COLO829 (cell line): ENCODE measurements at regions not wholly inside any gene's neighbourhood (a gene's known extent, or its start where the extent isn't known, plus 50 kb on each side); places are given as distances from the start of the nearest gene placed in this dataset.

Source experiments
- DNase-seq: peaks from one replicate; pipeline ENCODE4 v3.0.0; 2012; ENCODE audit warnings: low spot score

DNA sequence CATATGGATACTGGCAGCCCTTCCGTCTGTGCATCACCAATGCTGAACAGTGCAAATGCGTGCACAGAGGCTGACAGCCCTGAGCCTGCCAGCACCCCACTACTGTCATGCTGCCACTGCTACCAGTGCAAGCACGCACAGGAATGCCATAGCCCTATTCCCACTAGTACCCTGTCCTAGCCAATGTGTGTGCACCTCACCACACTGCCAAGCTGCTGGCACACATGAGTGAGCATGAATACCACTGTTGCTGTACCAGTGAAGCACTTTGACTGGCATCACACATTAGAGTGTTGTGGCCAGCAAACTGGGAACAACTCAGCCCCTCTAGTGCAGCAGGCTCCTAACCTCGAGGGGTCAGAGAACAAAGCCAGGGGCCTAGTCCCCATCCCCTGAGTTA is 102.9 kb upstream of the PCDH10 start:
- no peak for DNase-seq

DNA sequence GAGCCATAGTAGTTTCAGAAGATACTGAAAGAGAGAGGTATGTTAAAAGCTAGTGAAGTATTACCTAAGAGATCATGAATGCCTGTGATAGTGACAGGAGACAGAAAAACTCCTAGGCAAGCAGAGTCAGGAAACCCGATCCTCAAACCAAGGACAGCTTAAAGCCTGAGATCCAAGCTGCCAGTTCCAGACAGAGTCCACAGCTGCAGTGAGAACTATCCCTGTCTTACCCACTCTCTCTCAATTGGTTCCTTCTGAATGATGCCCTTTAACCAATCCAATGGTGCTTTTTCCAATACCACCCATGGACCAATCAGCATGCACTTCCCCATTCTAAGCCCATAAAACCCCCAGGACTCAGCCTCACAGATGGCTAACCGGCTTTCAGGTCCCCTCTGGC is 90.4 kb upstream of the PCDH10 start:
- DNase-seq, result no peak

DNA sequence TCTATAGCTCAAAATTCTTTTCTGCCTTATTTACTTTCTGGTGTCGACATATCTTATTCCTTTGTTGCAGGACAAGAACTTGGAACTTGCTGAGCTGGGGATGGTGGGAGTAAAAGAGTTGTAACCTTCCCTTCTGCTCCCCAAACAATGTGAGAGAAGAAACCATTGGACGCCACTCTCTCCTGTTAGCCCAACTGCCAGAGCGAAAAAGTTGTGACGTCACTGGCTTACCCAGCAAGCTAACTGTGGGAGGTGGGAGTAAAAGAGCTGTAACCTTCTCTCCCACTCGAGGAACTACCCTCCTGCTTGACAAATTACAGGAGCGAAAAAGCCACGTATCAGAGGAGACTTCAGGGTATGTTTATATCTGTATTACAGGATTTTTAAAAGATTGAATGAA is 90.0 kb upstream of the PCDH10 start:
- DNase-seq, result no peak

DNA sequence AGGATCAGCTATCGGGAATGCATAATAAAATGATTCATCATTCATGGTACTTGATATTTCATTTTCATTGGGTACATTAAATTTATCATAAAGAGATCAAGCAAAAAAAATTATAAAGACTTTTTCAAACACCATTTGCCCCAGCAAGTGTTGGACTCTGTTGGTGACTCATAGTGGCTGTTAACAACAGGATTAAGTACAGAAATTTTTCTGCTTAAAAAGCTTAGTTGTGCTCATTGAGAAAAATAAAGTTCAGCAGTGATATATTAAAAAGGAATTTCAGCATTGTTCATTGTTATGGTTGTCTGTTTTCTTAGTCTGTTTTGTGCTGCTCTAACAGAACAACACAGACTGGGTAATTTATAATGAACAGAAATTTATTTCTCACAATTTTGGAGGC is 86.2 kb upstream of the PCDH10 start:
- peak; percentile 3 for DNase-seq

DNA sequence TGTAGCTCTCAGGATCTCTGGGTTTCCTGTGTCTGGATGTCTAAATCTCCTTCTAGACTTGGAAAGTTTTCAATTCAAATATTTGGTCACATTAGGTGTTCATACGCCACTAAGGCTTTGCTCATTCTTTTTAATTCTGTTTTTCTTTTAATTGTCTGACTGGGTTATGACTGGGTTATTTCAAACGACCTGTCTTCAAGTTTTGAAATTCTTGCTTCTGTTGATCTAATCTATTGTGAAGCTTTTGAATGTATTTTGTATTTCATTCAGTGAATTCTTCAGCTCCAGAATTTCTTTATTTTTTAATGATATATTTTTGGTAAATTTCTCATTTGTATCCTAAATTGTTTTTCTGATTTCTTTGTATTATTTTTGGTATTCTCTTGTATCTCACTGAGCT is 81.0 kb upstream of the PCDH10 start:
- no peak for DNase-seq

DNA sequence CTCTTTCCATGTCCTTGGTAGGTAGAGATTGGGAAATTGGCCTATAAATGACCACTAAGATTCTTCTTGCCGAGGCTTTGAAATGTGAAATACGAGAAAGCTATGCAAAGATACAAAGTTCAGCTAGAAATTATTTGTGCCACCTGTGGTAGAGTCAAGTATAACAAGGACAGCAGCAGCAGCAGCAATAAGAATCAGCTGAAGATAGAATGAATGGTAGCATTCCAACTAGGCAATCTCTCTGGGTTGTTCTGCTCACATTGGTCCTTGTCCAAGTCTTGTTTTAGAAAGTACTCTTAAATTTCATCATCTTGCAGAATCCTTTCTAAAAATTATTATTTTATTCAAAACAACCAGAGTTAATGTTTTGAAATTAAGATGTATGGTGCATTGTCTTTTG is 67.8 kb upstream of the PCDH10 start:
- no peak for DNase-seq

DNA sequence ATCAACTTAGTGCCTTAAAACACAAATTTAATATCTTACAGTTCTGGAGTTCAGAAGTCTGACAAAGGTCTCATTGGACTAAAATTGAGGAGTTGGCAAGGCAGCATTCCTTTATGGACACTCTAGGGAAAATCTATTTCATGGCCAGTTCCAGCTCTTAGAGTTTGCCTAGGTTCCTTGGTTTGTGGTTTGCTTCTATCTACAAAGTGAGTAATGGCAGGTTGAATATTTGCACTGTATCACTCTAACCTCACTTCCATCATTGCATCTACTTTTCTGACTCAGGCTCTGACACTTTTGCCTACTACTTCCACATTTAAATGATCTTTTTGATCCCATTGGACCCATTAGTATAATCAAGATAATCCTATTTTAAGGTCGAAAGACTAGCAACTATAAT is 64.7 kb upstream of the PCDH10 start:
- DNase-seq, result no peak

DNA sequence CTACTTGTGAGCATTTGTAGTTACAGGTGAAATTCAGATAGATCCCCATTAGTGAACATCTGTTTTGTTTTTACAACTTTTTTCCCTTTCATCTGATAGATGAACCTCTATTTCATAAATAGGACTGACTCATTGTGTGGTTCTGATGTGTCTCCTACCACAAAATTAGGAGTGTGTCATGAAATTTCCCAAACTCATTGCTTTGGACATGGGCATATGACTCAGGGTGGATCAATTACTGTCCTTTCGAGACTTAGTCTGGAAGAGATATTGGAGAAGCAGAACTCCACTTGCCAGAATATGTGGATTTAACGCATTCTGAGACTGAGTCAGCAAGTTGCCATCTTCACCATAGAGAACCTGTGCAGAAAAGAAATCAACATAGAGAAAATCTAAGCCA is 53.5 kb upstream of the PCDH10 start:
- DNase-seq, result no peak

DNA sequence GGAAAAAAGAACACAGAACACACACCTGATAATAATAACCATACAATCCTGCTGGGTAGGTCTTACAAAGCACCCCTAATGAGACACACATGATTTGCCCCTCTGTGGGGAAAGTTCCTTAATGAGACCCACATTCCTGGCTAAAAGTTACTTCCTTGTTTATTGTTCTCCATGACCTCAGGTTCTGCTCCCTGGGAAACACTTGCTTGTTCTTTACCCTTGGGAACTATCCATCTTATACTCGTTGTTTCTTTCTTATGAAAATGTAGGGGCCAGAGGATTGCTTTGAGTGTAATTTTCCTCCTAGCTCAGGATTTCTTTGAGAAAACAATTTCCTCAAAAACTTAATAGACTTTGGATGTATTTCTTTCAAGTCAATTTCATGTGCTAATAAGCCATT is 52.1 kb upstream of the PCDH10 start:
- DNase-seq, result no peak
